Choroid plexus epithelial cell (primary cell): ENCODE measurements at regions not wholly inside any gene's neighbourhood (a gene's known extent, or its start where the extent isn't known, plus 50 kb on each side); places are given as distances from the start of the nearest gene placed in this dataset.

Source experiments
- DNase-seq: peaks from one replicate; pipeline ENCODE4 v3.0.0-alpha.2; 2010; ENCODE audit warnings: low read depth
- H3K4me3 ChIP-seq: 2 replicates; pipeline ENCODE4 v1.5.1; 2011; ENCODE audit warnings: low read depth, mild to moderate bottlenecking, control low read depth, low read length, moderate library complexity
- TF ChIP-seq, protein P1 (sequence below): conservative IDR thresholded peaks from 2 replicates; pipeline ENCODE4 v1.5.1; 2011; ENCODE audit warnings: low read depth, mild to moderate bottlenecking, control low read depth, inconsistent platforms, low read length, moderate library complexity

DNA sequence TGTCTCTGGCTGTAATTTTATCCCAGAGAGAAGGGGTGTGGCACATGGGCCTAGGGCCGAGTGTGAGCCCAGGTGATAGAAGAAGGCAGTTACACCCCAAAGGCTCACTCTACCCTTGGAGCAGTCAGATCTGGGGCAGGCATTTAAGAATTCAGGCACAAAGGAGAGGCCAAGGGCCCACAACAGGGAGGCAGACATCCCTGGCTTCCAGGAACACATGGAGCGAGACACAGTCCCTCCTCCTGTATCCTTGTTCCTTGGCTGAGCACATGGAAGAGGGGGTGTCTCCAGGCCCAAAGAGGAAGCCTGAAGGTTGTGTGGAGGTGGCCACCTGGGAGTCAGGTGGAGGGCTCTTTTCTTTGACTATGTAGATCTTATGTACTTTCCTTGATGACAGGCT lies 286.2 kb downstream of the RPS24 start:
- no peak for DNase-seq
- TF ChIP-seq, protein P1, sequence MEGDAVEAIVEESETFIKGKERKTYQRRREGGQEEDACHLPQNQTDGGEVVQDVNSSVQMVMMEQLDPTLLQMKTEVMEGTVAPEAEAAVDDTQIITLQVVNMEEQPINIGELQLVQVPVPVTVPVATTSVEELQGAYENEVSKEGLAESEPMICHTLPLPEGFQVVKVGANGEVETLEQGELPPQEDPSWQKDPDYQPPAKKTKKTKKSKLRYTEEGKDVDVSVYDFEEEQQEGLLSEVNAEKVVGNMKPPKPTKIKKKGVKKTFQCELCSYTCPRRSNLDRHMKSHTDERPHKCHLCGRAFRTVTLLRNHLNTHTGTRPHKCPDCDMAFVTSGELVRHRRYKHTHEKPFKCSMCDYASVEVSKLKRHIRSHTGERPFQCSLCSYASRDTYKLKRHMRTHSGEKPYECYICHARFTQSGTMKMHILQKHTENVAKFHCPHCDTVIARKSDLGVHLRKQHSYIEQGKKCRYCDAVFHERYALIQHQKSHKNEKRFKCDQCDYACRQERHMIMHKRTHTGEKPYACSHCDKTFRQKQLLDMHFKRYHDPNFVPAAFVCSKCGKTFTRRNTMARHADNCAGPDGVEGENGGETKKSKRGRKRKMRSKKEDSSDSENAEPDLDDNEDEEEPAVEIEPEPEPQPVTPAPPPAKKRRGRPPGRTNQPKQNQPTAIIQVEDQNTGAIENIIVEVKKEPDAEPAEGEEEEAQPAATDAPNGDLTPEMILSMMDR: no peak
- H3K4me3 ChIP-seq: no peak overlapping the region

DNA sequence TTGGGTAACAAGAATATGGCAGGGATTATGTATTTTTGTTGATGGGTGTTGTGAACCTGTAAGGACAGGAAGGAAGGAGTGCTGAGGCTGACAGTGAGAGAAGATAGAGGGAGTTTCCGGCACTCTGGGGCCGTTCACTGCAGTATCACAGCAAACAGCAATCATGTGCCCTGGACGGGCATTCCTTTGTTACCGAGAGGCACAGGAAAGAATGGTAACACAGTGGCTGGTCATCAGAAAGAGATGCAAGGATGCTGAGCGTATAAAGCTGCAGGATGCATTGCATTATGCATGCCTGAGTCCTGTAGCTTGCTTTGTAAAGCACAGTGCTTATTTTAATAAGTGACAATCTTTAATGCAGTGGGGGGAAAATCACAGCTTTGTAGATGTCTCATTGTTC lies 286.8 kb downstream of the RPS24 start:
- no peak for DNase-seq
- TF ChIP-seq, protein P1: no peak
- H3K4me3 ChIP-seq: no peak overlapping the region

DNA sequence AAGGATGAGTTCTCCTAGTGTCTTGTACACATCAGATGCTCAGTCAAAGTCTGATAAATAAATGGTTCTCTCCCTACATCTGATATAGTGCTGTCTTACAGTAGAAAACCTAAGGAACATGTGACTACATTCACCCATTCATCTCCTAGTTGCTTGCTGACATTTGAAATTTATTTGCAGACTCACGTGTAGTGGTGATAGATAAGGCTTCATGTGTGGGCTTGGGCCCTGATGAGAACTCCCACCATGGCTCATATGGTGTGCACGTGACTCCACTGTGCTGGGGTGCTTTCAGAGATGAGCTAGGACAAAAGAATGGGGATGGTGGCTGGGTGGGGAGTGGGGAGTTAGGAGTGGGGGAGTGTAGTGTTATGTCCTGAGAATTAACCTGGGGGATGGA lies 287.3 kb downstream of the RPS24 start:
- DNase-seq: no peak
- TF ChIP-seq, protein P1: no peak
- no peak overlapping the region for H3K4me3 ChIP-seq

DNA sequence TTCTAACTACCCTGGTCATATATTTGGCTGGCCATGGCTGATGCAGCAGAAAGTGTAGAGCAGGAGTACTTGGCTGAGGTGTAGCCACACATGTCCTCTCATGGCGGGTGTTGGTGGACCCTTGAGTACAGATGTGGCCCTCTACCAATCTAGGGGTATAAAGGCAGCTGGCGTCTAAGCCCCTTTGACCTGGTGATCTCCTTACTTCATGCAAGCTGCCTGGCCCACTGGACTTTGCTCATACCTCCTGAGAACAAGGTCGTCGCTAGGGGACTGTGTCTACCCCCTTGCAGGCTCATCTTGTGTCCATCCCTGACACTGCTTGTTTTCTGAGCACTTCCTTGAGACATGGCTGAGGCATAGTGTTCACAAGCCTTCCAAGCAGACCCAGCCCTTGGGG lies 287.8 kb downstream of the RPS24 start:
- no peak for DNase-seq
- TF ChIP-seq, protein P1: no peak
- no peak overlapping the region for H3K4me3 ChIP-seq

DNA sequence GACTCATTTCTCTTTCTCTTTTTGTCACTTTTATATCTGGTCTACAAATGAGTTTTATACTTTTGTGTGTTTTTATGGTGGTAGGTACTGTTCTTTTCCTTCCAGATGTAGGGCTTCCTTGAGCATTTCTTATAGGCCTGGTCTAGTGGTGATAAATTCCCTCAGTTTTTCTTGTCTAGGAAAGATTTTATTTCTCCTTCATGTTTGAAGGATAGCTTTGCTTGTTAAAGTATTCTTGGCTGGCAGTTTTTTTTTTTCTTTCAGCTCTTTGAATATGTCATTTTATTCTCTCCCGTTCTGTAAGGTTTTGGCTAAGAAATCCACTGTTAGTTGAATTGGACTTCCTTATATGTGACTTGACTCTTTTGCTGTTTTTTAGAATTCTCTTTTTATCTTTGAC lies 292.7 kb downstream of the RPS24 start:
- DNase-seq: no peak
- no peak overlapping the region for H3K4me3 ChIP-seq

DNA sequence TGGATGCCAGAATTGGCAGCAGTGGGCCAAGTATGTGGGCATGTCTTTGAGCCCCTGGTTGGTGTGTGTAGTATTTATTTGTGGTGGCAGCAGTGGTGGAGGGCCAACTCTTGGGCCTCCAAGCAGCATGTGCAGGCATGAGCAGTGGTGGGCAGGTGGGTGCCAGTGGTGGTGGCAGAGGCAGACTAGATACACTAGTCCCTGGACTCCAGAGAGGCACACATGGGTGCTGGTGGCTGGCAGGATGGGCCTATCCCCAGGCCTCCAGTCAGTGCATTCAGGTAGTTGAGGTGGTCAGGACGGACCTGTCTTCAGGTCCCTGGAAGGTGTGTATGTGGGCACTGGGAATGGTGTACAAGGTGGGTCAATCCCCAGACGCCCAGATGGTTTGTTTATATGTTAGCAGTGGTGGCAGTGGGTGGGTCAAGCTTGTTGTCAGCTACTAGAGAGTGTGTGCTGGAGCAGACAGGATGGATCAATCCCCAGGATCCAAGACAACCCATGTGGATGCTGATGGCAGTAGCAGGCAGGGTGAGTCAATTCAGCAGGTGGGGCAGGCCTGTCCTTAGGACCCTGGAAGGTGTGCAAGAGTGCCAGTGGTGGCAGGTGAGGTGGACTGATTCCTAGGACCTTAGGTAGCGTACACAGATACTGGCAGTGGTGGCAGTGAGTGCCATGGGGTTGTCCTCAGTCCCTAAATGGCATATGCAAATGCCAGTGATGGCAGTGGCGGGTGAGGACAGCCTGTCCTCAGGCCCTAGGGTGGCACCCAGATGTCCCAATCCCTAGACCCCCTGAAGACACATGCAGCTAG lies 294.3 kb downstream of the RPS24 start:
- no peak for DNase-seq
- no peak overlapping the region for H3K4me3 ChIP-seq
- TF ChIP-seq, protein P1: no peak

More for the DNA sequence above, 292.7 kb downstream of the RPS24 start:
- TF ChIP-seq, protein P1: no peak
